GM21825 (cell line): ENCODE measurements at regions not wholly inside any gene's neighbourhood (a gene's known extent, or its start where the extent isn't known, plus 50 kb on each side); places are given as distances from the start of the nearest gene placed in this dataset.
"Not testable (repeated sequence)": the region's sequence is repeated elsewhere in the genome, so short reads cannot be mapped to it uniquely, and the experiment has no call there.

ENCODE experiments used
- ATAC-seq: cut with Tn5 transposase; IDR thresholded peaks from one replicate; pipeline ENCODE4 v1.9.1; 2021; ENCODE audit warnings: mild to moderate bottlenecking, moderate library complexity; ENCODE audit not compliant: unreplicated experiment

- no peak for ATAC-seq
Measured at GRCh38 chr5:17364987-17365810, 132.8 kb upstream of the TAF11L2 start.

DNA sequence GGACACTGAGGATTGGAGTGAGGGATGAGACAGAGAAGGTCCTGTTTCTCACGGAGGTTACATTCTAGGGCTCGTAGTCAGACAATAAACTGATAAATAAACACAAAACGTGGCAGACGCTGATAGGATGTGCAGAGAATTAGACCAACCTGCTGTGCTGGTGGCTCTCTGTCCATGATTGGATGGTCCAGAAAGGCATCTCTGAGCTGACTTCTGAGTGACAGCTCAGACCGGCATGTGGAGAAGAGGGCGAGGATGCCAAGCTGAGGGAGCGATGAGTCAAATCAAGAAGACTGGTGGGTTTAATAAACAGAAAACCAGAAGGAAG is 132.3 kb upstream of the TAF11L2 start:
- no peak for ATAC-seq

DNA sequence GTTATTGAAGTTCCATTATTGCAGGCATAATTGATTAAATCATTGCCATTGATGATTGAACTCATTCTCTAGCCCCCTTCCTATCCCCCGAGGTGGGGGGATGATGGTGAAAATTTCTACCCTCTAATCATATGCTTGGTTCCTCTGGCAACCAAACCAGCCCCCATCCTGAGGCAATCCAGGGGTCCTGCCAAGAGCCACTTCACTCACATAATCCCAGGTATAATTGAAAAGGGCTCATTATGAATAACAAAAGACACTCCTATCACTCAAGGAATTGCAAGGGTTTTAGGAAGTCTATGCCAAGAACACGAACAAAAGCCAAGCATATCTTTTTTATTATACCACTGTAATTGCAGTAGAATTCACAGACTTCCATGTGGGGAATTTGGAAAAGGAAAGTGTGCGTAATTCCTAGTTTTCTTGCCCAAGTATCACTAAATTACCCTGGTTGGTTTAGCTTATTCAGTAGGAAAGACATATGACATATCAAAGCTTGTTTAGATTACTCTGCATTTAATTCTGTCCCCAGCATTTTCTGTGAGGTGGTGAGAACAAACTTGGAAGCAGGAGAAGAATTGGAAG is 130.7 kb upstream of the TAF11L2 start:
- ATAC-seq = no peak

GRCh38 chr5:17370651-17371050 is 127.4 kb upstream of the TAF11L2 start:
- ATAC-seq = no peak

DNA sequence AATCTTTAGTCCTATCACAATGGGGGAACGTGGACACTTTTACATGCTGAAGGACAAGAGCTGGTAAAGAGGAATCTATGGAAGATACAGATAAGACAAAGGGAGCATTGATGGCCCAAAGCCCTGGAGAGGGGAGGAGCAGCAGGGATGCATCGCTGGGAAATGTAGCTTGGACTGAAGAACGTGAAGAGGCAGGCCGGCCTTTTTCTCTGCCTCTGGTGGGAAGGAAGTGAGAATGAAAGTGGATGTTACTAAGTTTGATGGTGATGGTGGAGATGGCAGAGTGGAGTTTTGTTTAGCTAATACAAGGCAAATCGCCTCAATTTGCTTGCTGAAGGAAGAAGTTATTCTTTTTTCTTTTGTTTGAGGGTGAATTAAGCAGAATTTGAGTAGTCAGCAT is 124.6 kb upstream of the TAF11L2 start:
- ATAC-seq = no peak

DNA sequence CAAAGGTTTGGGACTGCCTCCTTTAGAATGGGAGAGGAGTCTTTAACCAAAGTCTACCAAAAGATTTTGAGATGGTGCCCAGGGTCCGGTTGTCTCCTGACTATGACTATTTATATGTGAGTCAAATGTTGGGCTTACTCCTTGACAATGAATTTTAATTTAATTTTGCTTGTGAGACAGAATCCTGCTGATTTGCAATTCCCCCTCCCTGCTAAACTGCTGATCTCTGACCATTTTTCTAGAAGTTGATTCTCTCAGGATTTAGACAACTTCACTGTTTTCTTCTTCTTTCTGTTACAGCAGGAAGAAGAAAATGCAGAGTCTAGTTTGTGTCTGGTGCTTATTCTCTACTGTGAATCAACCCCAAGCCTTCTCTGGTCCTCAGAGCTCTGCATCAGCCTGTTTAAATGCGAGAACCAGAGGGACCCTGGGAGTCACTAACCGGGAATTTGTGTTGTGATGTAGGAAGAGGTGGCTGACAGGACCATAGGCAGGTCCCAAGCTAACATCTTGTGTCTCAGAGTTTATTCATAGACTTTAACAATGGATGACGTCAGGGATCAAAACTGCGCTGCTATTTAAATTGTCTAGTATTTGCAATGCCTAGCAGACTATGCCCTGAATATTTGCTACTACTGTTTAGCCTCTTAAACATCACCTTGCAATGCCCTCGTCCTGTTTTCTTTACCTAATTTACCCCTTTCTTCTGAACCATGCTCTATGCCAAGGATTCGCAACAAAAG is 124.0 kb upstream of the TAF11L2 start:
- no peak for ATAC-seq

DNA sequence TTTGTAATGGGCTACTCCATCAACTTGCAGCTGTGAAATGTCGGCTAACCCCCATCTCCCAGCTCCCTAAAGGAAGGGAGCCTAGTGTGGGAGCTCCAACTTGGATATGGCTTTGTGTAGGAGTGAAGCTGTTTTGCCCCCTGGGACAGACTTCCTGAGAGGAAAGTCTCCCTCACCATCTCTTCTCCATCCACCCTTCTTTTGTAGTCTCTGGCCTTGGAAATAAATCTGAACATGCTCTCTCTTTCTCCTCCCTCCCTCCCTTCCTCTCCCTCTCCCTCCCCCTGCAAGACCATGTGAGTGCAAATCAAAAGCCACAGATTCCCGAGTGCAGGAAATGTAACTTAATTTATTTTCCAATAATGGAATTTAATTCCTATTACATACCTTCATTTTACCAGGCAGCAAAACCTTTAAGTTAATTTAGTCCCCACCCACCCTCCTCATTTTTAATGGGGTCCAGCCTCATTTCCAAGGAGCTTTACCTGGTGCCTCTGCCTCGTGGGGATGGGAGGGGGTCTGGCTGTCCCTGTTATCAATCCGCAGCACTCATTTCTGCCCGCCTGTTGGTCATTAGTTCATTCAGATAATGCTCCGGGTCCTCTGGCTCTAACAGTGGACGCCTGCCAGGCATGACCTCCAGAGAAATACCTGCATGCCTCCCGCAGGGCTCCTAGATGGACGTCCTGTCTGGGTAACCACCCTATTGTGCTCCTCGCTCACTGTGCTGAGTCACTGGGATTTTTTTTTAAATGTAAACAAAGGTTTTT is 122.9 kb upstream of the TAF11L2 start:
- ATAC-seq = no peak

DNA sequence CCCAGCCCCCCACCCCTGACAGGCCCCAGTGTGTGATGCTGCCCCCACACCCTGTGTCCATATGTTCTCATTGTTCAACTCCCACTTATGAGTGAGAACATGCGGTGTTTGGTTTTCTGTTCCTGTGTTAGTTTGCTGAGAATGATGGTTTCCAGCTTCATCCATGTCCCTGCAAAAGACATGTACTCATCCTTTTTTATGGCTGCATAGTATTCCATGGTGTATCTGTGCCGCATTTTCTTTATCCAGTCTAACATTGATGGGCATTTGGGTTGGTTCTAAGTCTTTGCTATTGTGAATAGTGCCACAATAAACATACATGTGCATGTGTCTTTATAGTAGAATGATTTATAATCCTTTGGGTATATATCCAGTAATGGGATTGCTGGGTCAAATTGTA is 122.1 kb upstream of the TAF11L2 start:
- not testable (repeated sequence) for ATAC-seq

GRCh38 chr5:17378346-17378997 is 119.6 kb upstream of the TAF11L2 start:
- ATAC-seq = no peak

GRCh38 chr5:17379100-17379951 is 118.7 kb upstream of the TAF11L2 start:
- ATAC-seq = no peak

DNA sequence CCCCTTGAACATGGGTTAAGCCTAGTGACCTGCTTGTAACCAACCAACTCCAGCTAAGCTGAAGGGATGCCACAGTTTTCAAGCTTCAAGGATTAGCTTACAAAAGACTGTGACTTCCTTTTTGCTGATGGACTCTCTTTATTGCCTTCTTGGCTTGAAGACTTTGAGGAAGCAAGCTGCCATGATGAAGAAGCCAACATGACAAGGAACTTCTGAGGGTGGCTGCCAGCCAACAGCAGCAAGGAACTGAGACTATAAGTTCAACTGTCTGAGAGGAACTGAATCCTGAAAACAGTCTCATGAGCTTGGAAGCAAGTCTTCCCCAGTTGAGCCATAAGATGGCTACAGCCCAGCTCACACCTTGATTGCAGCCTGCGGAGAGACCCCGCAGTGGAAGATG is 116.1 kb upstream of the TAF11L2 start:
- no peak for ATAC-seq

- no peak for ATAC-seq
Measured at GRCh38 chr5:17383526-17383925, 114.5 kb upstream of the TAF11L2 start.

GRCh38 chr5:17384181-17384580 is 113.8 kb upstream of the TAF11L2 start:
- no peak for ATAC-seq

GRCh38 chr5:17388717-17389116 is 109.3 kb upstream of the TAF11L2 start:
- ATAC-seq = no peak

DNA sequence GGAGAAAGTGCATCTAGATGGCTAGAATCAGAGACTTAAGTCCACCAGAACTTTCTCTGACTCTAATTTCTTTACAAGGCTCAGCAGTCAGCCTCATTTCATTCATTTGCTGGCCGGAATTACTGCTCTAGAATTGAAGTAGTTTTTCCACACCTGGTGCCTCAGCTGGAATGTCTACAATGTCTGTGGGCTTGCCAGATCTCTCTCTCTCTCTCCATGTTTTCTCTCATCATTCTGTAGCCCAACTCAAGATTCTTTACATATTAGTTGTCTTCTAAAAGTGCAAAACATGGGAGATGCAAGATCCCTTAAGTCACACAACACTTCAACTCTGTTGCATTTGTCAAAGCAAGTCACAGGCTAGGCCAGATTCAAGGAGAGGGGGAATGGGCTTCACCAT is 103.9 kb upstream of the TAF11L2 start:
- no peak for ATAC-seq

DNA sequence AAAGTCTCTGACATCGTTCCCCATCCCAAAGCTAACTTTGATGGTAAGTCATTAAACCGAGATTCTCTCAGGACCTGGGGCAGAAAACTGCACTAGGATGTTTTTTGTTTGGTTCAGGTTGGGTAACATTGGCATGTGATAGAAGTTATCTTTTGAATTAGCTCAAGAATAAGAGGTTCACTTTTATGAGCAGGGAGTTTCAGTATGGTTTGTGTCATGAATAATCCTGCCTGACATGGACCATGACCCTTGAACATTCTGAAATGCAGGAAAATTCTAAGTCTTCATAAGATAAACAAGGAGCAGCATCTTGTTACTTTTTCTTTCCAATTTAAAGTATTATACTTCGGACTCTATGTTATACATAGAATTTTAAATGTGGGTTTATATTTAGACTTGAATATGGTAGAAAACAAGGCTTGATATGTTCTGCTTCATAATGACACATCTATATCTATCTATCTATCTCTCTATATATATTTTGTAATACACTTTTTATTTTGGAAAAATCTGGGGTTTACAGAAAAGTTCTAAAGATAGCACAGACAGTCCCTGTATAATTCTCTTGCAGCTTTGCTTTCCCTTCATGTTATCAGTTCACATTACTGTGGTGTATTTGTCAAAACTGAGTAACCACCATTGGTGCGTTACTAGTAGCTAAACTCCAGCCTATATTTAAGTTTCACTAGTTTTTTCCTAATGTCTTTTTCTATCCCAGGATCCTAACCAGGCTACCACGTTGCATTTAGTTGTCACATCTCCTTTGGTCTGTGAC is 102.7 kb upstream of the TAF11L2 start:
- no peak for ATAC-seq

GRCh38 chr5:17396247-17396646 is 101.8 kb upstream of the TAF11L2 start:
- ATAC-seq = no peak

GRCh38 chr5:17398431-17398830 is 99.6 kb upstream of the TAF11L2 start:
- ATAC-seq = no peak
